ENCODE measurements at regions not wholly inside any gene's neighbourhood (a gene's known extent, or its start where the extent isn't known, plus 50 kb on each side); places are given as distances from the start of the nearest gene placed in this dataset.

- Mint-ChIP-seq H3K9me3 (peaks cover 18% of the 10 kb centered on the region), H3K4me1 (no peaks in the 10 kb centered on the region), H3K27me3 (no peaks in the 10 kb centered on the region), H3K36me3 (ENCODE audit: low read depth) (no peaks in the 10 kb centered on the region), H3K27ac (no peak overlapping the region), H3K4me3 (no peak overlapping the region)
- no peak for ATAC-seq (replicated peaks)
Measured at GRCh38 chr13:88329066-88329465, 657.9 kb downstream of the SLITRK5 start.

GRCh38 chr13:88339271-88339741 is 668.1 kb downstream of the SLITRK5 start:
- Mint-ChIP-seq H3K27ac (no peak overlapping the region), H3K4me3 (no peak overlapping the region), H3K36me3 (ENCODE audit: low read depth) (no peaks in the 10 kb centered on the region), H3K4me1 (no peaks in the 10 kb centered on the region), H3K9me3 (peaks cover 5% of the 10 kb centered on the region), H3K27me3 (no peaks in the 10 kb centered on the region)
- no peak for ATAC-seq (replicated peaks)

DNA sequence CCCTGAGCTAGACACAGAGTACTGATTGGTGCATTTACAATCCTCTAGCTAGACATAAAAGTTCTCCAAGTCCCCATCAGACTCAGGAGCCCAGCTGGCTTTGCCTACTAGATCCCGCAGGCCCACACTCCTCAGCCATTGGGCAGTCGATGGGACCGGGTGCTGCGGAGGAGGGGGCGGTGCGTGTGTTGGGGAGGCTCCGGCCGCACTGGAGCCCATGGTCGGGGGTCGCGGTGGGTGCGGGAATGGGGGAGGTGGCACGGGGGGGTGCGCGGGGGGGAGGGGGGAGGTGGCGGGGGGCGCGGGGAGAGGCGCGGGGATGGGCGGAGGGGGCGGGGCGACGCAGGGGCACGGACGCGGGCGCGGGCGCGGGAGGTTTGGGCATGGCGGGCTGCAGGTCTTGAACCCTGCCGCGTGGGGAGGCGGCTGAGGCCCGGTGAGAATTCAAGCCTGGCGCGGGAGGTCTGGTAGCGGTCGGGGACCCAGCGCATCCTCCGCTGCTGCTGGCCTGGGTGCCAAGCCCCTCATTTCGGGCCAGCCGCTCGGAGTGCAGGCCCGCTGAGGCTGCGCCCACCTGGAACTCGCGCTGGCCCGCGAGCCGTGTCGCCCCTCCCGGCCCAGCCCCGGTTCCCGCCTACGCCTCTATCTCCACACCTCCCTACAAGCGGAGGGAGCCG is 674.1 kb downstream of the SLITRK5 start:
- H3K4me1 Mint-ChIP-seq, result no peaks in the 10 kb centered on the region
- H3K36me3 Mint-ChIP-seq (ENCODE audit: low read depth), result no peaks in the 10 kb centered on the region
- no peaks in the 10 kb centered on the region for H3K27me3 Mint-ChIP-seq
- H3K4me3 Mint-ChIP-seq, result no peak overlapping the region
- H3K9me3 Mint-ChIP-seq, result peaks cover 15% of the 10 kb centered on the region
- no peak overlapping the region for H3K27ac Mint-ChIP-seq
- no peak for ATAC-seq (replicated peaks)

DNA sequence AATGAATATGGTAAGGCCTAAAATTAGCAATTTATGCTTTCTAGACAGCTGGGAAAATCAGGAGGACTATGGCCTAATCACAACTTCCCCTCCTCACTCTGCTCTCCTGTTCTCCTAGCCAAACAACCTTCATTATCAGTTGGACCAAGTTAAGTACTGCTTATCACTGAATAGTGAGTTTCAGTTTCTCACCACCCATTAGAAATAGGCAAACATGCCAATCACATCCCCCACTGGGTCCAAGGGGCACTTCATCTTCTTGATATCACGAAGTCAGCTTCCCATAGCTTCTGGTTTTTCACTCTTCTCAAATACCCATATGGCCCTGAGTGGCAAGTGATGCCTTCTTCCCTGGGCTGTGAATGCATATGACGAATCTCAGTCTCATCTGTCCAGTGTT is 689.6 kb downstream of the SLITRK5 start:
- H3K4me1 Mint-ChIP-seq, result no peaks in the 10 kb centered on the region
- no peak overlapping the region for H3K27ac Mint-ChIP-seq
- no peaks in the 10 kb centered on the region for H3K36me3 Mint-ChIP-seq (ENCODE audit: low read depth)
- H3K27me3 Mint-ChIP-seq, result no peaks in the 10 kb centered on the region
- peaks cover 15% of the 10 kb centered on the region for H3K9me3 Mint-ChIP-seq
- ATAC-seq (replicated peaks), result no peak
- H3K4me3 Mint-ChIP-seq, result no peak overlapping the region

DNA sequence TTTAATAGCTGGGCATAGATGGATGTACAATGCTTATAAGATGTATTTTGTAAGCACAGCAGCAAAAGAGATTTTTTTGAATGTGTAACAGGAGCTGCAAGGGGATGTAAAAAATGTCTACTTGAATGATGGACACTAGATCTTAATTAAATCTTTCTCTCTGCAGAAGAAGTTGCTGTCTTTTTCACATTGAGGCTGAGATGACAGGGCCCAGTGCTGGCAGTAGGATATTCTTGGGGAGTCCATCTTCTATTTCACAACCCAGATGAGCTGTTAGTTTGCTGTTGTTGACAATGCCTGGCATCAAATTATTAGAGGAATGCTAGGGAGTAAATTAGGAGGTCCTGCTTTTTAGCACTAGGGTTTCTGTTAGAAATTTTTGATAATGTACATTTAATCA is 698.7 kb downstream of the SLITRK5 start:
- Mint-ChIP-seq H3K36me3 (ENCODE audit: low read depth) (no peaks in the 10 kb centered on the region), H3K27me3 (no peaks in the 10 kb centered on the region), H3K4me1 (no peaks in the 10 kb centered on the region), H3K4me3 (no peak overlapping the region), H3K27ac (no peak overlapping the region), H3K9me3 (no peaks in the 10 kb centered on the region)
- no peak for ATAC-seq (replicated peaks)

DNA sequence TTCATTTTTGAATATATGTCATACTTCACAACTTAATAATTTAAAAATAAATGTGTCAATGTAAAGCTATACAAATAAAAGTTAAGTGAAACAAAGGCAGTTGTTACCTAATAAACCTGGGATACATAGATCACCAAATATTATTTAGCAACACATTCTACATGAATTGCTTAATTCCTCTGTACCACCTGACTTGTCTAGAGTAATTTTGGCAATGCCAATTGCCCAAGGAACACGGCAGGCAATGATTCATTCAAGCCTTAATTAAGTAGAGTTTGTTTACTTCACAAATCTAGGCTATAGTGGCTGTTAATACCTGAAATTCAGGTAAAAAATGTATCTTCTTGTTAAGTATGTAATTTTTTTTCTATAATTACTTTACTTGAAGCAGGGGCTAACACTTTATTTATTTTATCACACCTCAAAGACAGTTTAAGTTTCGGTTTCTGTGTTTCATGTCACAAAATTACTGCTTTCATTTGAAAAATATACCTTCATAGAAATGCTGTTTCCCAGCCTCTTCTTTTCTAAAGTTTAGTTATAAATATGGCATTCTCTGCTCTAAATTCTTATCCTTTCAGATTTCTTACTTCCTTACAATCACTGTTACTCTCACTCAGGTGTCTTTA is 705.7 kb downstream of the SLITRK5 start:
- H3K27ac Mint-ChIP-seq, result no peak overlapping the region
- H3K4me3 Mint-ChIP-seq, result no peak overlapping the region
- H3K4me1 Mint-ChIP-seq, result no peaks in the 10 kb centered on the region
- no peaks in the 10 kb centered on the region for H3K27me3 Mint-ChIP-seq
- no peak for ATAC-seq (replicated peaks)
- peaks cover 3% of the 10 kb centered on the region for H3K9me3 Mint-ChIP-seq
- no peaks in the 10 kb centered on the region for H3K36me3 Mint-ChIP-seq (ENCODE audit: low read depth)

GRCh38 chr13:88377852-88378251 is 706.7 kb downstream of the SLITRK5 start:
- H3K36me3 Mint-ChIP-seq (ENCODE audit: low read depth), result no peaks in the 10 kb centered on the region
- H3K27me3 Mint-ChIP-seq, result no peaks in the 10 kb centered on the region
- H3K9me3 Mint-ChIP-seq, result peaks cover 3% of the 10 kb centered on the region
- no peaks in the 10 kb centered on the region for H3K4me1 Mint-ChIP-seq
- ATAC-seq (replicated peaks), result no peak
- H3K27ac Mint-ChIP-seq, result no peak overlapping the region
- H3K4me3 Mint-ChIP-seq, result no peak overlapping the region

DNA sequence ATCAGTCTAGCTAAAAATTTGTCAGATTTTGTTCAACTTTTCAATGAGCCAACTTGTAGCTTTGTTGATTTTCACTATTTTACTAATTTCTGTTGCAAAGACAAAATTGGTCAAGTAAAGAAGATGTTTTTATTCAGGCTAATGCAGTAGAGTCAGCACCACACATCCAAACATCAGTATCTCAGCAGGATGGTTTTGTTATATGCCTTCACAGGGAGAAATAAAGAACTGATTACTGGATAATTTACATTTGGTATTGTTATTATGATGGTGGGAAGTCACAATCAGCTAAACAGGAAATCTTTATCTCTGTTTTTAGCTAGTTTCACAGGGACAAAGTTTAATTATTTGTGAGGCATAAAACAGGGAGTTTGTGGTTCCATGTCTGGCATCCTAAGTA is 713.4 kb downstream of the SLITRK5 start:
- no peak for ATAC-seq (replicated peaks)
- Mint-ChIP-seq H3K4me3 (no peak overlapping the region), H3K9me3 (peaks cover 8% of the 10 kb centered on the region), H3K27ac (no peak overlapping the region), H3K27me3 (no peaks in the 10 kb centered on the region), H3K36me3 (ENCODE audit: low read depth) (no peaks in the 10 kb centered on the region), H3K4me1 (no peaks in the 10 kb centered on the region)

- H3K27me3 Mint-ChIP-seq, result no peaks in the 10 kb centered on the region
- H3K4me1 Mint-ChIP-seq, result no peaks in the 10 kb centered on the region
- peak; percentile 46 for ATAC-seq (replicated peaks)
- no peak overlapping the region for H3K27ac Mint-ChIP-seq
- H3K36me3 Mint-ChIP-seq (ENCODE audit: low read depth), result no peaks in the 10 kb centered on the region
- H3K4me3 Mint-ChIP-seq, result no peak overlapping the region
- H3K9me3 Mint-ChIP-seq, result peaks cover 19% of the 10 kb centered on the region
Measured at GRCh38 chr13:88395804-88396203, 724.6 kb downstream of the SLITRK5 start.

GRCh38 chr13:88411696-88412095 is 740.5 kb downstream of the SLITRK5 start:
- H3K27me3 Mint-ChIP-seq, result no peaks in the 10 kb centered on the region
- H3K4me1 Mint-ChIP-seq, result no peaks in the 10 kb centered on the region
- H3K9me3 Mint-ChIP-seq, result peaks cover 11% of the 10 kb centered on the region
- H3K27ac Mint-ChIP-seq, result no peak overlapping the region
- no peaks in the 10 kb centered on the region for H3K36me3 Mint-ChIP-seq (ENCODE audit: low read depth)
- no peak overlapping the region for H3K4me3 Mint-ChIP-seq
- no peak for ATAC-seq (replicated peaks)

DNA sequence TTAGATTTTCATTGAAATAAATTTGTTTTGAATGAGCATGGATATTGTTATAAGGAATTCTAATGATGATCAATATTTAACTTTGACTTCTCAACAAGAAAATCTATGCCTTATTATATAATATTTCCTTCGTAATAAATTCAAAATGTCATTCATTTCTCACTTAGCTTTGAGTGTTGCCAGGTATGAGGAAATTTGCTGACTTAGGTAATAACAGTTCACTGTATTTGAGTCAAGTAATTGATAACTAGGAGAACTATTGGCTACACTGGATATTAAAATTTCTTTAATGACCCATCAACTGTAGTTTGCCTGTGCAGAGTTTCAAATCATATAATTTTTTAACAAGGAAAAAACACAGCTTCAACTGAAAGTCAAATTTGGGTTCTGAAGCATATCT is 746.6 kb downstream of the SLITRK5 start:
- no peak overlapping the region for H3K4me3 Mint-ChIP-seq
- peaks cover 9% of the 10 kb centered on the region for H3K9me3 Mint-ChIP-seq
- no peak overlapping the region for H3K27ac Mint-ChIP-seq
- H3K36me3 Mint-ChIP-seq (ENCODE audit: low read depth), result no peaks in the 10 kb centered on the region
- no peaks in the 10 kb centered on the region for H3K27me3 Mint-ChIP-seq
- H3K4me1 Mint-ChIP-seq, result no peaks in the 10 kb centered on the region
- ATAC-seq (replicated peaks), result no peak

- H3K36me3 Mint-ChIP-seq (ENCODE audit: low read depth), result no peaks in the 10 kb centered on the region
- H3K4me1 Mint-ChIP-seq, result no peaks in the 10 kb centered on the region
- peaks cover 13% of the 10 kb centered on the region for H3K9me3 Mint-ChIP-seq
- H3K27ac Mint-ChIP-seq, result no peak overlapping the region
- no peaks in the 10 kb centered on the region for H3K27me3 Mint-ChIP-seq
- ATAC-seq (replicated peaks), result no peak
- no peak overlapping the region for H3K4me3 Mint-ChIP-seq
Measured at GRCh38 chr13:88424463-88424862, 753.3 kb downstream of the SLITRK5 start.

DNA sequence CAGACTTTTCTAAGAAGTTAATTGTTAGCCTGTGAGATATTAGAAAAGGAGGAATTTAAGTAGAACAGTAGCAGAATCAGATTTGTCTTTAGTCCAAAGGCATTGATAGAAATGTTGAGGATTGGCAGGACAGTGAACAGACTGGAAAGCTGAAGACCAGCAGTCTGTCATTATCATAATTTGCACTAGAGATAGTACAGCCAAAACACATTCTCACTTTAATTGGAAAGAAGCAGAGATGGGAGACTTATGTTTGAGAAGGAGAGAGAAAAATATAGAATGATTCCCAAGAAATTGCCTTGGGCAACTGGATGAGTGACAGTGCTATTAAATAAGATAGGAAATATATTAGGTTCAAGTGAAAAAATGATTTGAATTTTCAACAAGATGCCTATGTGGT is 755.5 kb downstream of the SLITRK5 start:
- H3K4me3 Mint-ChIP-seq, result no peak overlapping the region
- H3K27ac Mint-ChIP-seq, result no peak overlapping the region
- no peaks in the 10 kb centered on the region for H3K27me3 Mint-ChIP-seq
- ATAC-seq (replicated peaks), result no peak
- H3K9me3 Mint-ChIP-seq, result peaks cover 10% of the 10 kb centered on the region
- no peaks in the 10 kb centered on the region for H3K4me1 Mint-ChIP-seq
- H3K36me3 Mint-ChIP-seq (ENCODE audit: low read depth), result no peaks in the 10 kb centered on the region

- Mint-ChIP-seq H3K4me1 (no peaks in the 10 kb centered on the region), H3K36me3 (ENCODE audit: low read depth) (no peaks in the 10 kb centered on the region), H3K27ac (no peak overlapping the region), H3K27me3 (no peaks in the 10 kb centered on the region), H3K4me3 (no peak overlapping the region), H3K9me3 (peaks cover 19% of the 10 kb centered on the region)
- no peak for ATAC-seq (replicated peaks)
Measured at GRCh38 chr13:88429862-88430261, 758.7 kb downstream of the SLITRK5 start.

- Mint-ChIP-seq H3K9me3 (peaks cover 9% of the 10 kb centered on the region), H3K27me3 (no peaks in the 10 kb centered on the region), H3K27ac (no peak overlapping the region), H3K36me3 (ENCODE audit: low read depth) (no peaks in the 10 kb centered on the region), H3K4me3 (no peak overlapping the region), H3K4me1 (no peaks in the 10 kb centered on the region)
- ATAC-seq (replicated peaks), result no peak
Measured at GRCh38 chr13:88434953-88435352, 763.8 kb downstream of the SLITRK5 start.

Measured in activated T-helper 17 cell treated with anti-CD3 and anti-CD28 coated beads, Interleukin-2, amount 50 U/mL, for 72 hours (primary cell).